HUES6 (cell line): ENCODE measurements at regions not wholly inside any gene's neighbourhood (a gene's known extent, or its start where the extent isn't known, plus 50 kb on each side); places are given as distances from the start of the nearest gene placed in this dataset.

Experiments used
- H3K27ac ChIP-seq: 2 replicates; pipeline ENCODE4 v1.7.0; 2013; ENCODE audit warnings: low read depth, mild to moderate bottlenecking, low read length, inconsistent platforms
- H3K27me3 ChIP-seq: 2 replicates; pipeline ENCODE4 v1.6.1; 2013; ENCODE audit warnings: low read length; ENCODE audit not compliant: control insufficient read depth, insufficient read depth
- H3K36me3 ChIP-seq: 2 replicates; pipeline ENCODE4 v1.6.1; 2013; ENCODE audit warnings: low read length; ENCODE audit not compliant: control insufficient read depth, insufficient read depth
- H3K4me1 ChIP-seq: 2 replicates; pipeline ENCODE4 v1.6.1; 2013; ENCODE audit warnings: low read length; ENCODE audit not compliant: control insufficient read depth, insufficient read depth
- H3K4me3 ChIP-seq: 2 replicates; pipeline ENCODE4 v1.5.1; 2013; ENCODE audit warnings: low read depth, low read length
- H3K9ac ChIP-seq: one replicate; pipeline ENCODE4 v1.6.1; 2013; ENCODE audit warnings: mild to moderate bottlenecking, low read length
- H3K9me3 ChIP-seq: 2 replicates; pipeline ENCODE4 v1.6.1; 2013; ENCODE audit warnings: low read depth, low read length; ENCODE audit not compliant: control insufficient read depth, insufficient read depth

DNA sequence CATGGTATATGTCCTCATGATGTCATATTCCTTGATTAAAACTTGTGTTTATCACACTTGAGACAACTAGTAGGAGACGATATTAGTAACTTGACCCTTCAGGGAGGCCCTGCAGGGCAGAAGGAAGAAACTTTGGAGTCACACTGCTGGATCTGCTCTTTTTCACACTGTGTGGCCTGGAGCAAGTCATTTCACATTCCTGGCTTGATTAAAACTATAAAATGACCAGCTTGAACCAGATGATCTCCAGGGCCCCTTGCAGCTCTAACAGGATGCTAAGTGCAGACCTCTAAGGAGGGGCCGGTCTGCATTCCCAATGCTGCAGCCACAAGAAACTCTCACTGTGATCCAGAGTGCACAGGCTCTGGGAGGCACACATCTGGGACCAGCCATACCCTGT, 146.4 kb upstream of the ZNF366 start:
- H3K27me3 ChIP-seq = no peaks in the 10 kb centered on the region
- H3K4me1 ChIP-seq = peaks cover 22% of the 10 kb centered on the region; the same call in 1 of the 2 replicates

DNA sequence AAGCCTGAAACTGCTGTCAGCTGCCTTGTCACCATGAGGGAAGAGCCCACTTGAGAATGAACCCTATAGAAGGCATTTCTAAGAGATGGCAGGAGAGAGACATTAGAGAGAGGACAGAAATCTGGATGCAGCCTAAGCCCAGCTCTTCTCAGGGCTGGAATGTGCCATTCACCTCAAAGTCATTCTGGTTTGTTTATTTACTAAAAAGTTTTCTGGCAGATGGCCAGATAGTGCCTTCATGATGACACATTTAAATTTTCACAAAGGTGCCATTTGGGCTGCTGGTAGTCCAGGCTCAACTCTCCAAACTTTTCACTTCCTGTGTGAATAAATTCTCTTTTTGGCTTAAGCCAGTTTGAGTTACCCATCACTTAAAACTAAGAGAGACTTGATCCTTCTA, 144.6 kb upstream of the ZNF366 start:
- Histone ChIP-seq H3K4me3 (no peak overlapping the region), H3K9me3 (no peaks in the 10 kb centered on the region), H3K36me3 (no peaks in the 10 kb centered on the region), H3K27ac (no peak overlapping the region), H3K4me1 (peaks cover 26% of the 10 kb centered on the region; the same call in 1 of the 2 replicates), H3K27me3 (no peaks in the 10 kb centered on the region), H3K9ac (no peak overlapping the region)

More for the DNA sequence above, 146.4 kb upstream of the ZNF366 start:
- Histone ChIP-seq H3K4me3 (no peak overlapping the region), H3K9ac (no peak overlapping the region), H3K27ac (no peak overlapping the region), H3K36me3 (no peaks in the 10 kb centered on the region), H3K9me3 (no peaks in the 10 kb centered on the region)

DNA sequence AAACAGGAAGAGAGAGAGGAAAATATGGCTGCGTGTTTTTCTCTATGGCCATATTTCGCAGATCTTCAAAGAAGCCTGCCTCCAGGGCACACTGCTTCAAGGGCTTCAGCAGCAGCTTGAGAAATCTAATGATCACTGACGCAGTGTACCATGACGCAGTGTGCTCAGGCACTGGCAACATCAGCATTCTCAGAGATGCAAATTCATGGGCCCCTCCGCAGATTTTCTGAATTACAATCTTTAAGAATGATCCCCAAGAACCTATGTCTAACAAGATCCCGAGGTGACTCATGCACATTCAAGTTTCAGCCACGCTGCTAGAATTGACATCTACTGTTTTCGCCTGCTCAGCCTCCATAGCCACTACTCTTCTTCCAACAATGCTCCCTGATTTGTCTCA, 143.9 kb upstream of the ZNF366 start:
- Histone ChIP-seq H3K9me3 (no peaks in the 10 kb centered on the region), H3K27me3 (no peaks in the 10 kb centered on the region), H3K9ac (no peak overlapping the region), H3K27ac (no peak overlapping the region), H3K4me3 (no peak overlapping the region), H3K36me3 (no peaks in the 10 kb centered on the region), H3K4me1 (peaks cover 26% of the 10 kb centered on the region; the same call in 1 of the 2 replicates)

DNA sequence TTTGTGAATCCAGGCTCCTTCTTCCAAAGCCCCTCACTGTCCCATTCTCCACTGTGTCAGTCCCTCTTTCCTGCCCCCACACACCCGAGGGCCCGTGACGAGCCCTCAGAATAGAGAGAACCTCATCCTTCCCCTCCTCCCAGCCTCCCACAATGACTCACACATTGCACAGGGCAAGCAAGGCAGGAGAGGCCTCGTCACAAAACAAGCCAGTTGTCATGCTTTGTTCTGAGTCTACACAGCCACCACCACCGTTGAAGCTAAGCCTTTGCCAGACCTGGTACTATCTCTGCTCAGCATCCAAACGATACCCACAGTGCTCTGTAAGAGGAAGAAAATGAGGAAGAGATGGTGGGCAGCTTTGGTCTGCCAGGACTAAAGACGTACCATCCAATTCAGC, 142.2 kb upstream of the ZNF366 start:
- Histone ChIP-seq H3K4me1 (peaks cover 26% of the 10 kb centered on the region; the same call in 1 of the 2 replicates), H3K27ac (no peak overlapping the region), H3K4me3 (no peak overlapping the region), H3K9ac (no peak overlapping the region), H3K36me3 (no peaks in the 10 kb centered on the region), H3K27me3 (no peaks in the 10 kb centered on the region), H3K9me3 (no peaks in the 10 kb centered on the region)

DNA sequence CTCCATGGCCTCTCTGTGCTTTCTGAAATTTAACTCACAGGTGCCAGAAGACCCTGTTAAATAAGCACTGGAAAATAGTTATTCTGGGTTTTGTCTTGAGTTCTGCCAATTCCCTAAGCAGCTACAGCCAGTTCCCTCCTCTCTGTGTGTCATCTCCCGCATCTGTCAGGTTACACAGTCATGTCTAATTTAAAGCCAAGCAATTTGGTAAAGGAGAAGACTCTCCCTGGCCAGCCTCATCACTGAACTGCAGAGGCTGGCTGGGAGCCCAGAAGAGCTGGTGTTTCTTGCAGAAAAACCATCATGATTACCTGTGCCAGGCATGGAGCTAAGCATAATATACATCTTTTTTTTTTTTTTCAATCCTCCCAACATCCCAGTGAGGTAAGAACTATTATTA, 141.3 kb upstream of the ZNF366 start:
- no peaks in the 10 kb centered on the region for H3K36me3 ChIP-seq
- no peak overlapping the region; the same call in 1 of the 2 replicates for H3K27ac ChIP-seq
- no peak overlapping the region for H3K9ac ChIP-seq
- no peaks in the 10 kb centered on the region for H3K27me3 ChIP-seq
- no peaks in the 10 kb centered on the region for H3K9me3 ChIP-seq
- peaks cover 23% of the 10 kb centered on the region; the same call in 1 of the 2 replicates for H3K4me1 ChIP-seq
- H3K4me3 ChIP-seq = no peak overlapping the region

DNA sequence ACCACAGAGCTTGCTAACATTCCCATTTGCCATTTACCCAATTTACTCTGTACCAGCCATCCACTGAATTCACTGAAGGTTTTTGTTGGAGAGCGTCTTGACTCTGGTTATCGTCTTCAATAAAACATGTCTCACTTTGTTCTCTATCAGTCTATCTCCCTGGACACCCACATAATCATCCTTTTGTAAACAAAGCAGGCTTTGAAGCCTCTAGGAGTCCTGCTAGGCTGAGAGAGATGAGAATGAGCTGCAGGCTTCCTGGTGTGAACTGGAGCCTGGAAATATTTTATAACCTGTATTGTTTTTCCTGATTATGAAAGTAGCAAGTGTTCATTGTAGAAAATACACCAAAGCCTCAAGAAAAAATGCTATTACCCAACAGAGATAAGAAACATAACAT, 140.6 kb upstream of the ZNF366 start:
- H3K9me3 ChIP-seq = no peaks in the 10 kb centered on the region
- H3K36me3 ChIP-seq = no peaks in the 10 kb centered on the region
- H3K9ac ChIP-seq = no peak overlapping the region
- H3K27ac ChIP-seq = no peak overlapping the region; the same call in 1 of the 2 replicates
- H3K4me3 ChIP-seq = no peak overlapping the region
- H3K4me1 ChIP-seq = peaks cover 21% of the 10 kb centered on the region; the same call in 1 of the 2 replicates
- H3K27me3 ChIP-seq = no peaks in the 10 kb centered on the region

DNA sequence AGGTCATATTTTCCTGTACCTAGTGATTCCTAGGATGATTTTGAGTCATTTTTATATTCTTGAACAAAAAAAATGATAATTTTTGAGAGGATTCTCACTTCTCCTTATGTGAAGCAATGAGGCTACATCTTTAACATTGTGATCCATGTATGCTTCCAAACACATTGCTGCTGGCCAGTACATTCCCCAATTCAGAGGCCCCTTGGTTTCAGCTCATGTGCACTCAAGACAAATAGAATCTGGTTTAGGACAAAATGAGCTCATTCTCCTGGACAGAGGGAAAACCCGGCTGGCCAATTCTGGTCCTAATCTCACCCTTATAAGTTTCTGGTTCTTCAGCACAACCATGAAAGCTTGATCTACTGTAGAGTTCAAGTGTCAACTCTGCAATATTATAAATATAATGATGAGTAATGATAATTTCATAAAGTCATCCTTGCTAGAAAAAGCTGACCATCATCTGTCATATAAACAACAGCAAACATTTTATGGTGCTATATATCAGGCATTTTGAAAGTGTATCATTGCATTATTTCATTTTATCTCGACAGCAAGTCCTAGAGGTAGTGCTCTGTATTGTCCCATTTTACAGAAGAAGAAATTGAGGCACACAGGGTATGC, 139.1 kb upstream of the ZNF366 start:
- H3K27ac ChIP-seq = no peak overlapping the region
- H3K27me3 ChIP-seq = no peaks in the 10 kb centered on the region
- no peak overlapping the region for H3K4me3 ChIP-seq
- H3K9ac ChIP-seq = no peak overlapping the region
- no peaks in the 10 kb centered on the region for H3K9me3 ChIP-seq
- H3K36me3 ChIP-seq = no peaks in the 10 kb centered on the region
- peaks cover 12% of the 10 kb centered on the region; the same call in 1 of the 2 replicates for H3K4me1 ChIP-seq

DNA sequence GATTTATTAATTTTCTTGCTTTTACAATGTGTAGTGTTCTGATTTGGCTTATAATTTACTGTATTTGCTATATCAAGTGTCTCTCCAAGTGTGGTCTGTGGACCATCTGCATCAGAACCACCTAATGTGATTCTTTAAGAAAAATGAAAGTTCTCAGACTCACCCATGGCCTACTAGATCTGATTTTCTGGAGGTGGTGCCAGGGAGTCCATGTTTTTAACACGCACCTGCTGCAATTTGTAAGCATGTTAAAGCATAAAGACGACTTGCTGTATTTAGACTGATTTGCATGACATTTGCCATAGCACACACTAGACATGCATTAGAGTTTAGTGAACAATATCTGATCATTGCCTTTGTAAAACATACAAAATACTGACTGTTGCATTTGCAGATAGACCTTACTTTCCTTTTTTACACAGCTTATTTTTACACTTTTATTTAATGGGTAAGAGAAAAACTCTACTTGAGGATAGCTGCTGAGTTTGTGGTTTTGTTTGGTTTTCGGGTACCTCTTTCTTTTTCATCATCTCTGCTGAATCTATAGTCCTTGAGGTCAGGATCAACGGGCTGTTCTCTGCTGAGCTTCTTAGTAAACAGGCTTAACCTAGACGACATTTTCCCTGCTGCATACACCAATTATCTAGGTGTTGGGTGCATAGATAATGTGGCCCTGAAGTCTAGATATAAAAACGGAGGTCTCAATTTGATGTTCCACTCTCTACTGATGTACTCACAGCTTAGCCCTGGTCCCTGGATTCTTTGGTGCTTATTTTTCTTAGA, 138.0 kb upstream of the ZNF366 start:
- Histone ChIP-seq H3K4me3 (no peak overlapping the region), H3K27ac (no peak overlapping the region), H3K27me3 (no peaks in the 10 kb centered on the region)

DNA sequence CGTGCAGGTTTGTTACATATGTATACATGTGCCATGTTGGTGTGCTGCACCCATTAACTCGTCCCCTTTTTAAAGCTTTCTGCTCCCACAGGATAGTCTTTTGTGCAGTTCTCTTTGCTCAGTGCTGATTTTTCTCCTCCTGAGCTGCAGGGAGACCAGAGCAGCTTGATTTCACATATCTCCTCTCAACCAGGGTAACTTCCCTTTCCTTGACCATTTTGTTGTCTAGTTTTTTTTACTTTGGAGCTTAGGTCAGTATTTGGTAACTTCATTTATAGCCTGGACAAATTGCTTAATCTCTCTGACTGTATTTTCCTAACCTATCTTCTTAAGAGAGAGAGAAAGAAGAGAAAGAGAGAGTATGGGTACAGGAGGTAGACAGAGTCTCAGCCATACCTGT, 137.1 kb upstream of the ZNF366 start:
- H3K9ac ChIP-seq = no peak overlapping the region
- H3K9me3 ChIP-seq = no peaks in the 10 kb centered on the region
- no peak overlapping the region for H3K4me3 ChIP-seq

More for the DNA sequence above, 138.0 kb upstream of the ZNF366 start:
- H3K9me3 ChIP-seq = no peaks in the 10 kb centered on the region
- no peak overlapping the region for H3K9ac ChIP-seq
- H3K36me3 ChIP-seq = no peaks in the 10 kb centered on the region
- H3K4me1 ChIP-seq = peaks cover 10% of the 10 kb centered on the region; the same call in 1 of the 2 replicates

DNA sequence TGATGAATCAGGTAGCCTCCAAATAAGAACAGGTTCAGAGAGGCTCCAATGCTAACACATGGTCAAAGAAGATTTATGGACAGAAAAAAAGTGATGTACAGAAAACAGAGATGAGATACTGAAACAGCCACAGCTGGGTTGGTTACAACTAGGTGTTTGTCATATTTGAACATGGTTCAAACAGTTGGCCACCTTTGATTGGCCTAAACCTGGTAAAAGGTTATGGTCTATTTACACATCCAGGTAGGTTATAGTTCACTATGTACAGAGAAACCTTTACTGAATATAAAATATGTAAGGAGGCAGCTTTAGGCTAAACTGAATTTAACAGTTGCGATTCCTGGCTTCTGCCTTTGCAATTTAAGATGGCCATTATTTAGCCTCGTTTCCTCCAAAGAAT, 134.0 kb upstream of the ZNF366 start:
- Histone ChIP-seq H3K9me3 (no peaks in the 10 kb centered on the region), H3K4me1 (no peaks in the 10 kb centered on the region), H3K27me3 (no peaks in the 10 kb centered on the region), H3K36me3 (no peaks in the 10 kb centered on the region), H3K9ac (no peak overlapping the region), H3K4me3 (no peak overlapping the region), H3K27ac (no peak overlapping the region)

More for the DNA sequence above, 137.1 kb upstream of the ZNF366 start:
- H3K4me1 ChIP-seq = peaks cover 5% of the 10 kb centered on the region; the same call in 1 of the 2 replicates
- H3K27me3 ChIP-seq = no peaks in the 10 kb centered on the region
- no peak overlapping the region for H3K27ac ChIP-seq
- H3K36me3 ChIP-seq = no peaks in the 10 kb centered on the region

DNA sequence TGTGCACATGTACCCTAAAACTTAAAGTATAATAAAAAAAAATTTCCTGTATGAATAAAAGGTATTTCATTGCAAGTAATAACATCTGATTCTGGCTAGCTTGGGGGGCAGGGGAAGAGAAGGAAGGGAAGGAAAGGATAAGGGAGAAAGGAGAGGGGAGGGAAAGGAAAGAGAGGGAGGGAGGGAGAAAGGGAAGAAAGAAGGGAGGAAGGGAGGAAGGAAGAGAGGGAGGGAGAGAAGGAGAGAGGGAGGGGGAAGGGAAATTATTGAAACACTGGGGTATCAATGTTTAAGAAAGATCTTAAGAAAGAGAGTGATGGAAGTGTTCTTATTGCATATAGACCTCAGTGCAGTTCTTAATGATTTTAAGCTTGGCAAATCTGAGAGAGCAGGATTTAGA, 129.8 kb upstream of the ZNF366 start:
- H3K9ac ChIP-seq = no peak overlapping the region
- H3K4me1 ChIP-seq = peaks cover 23% of the 10 kb centered on the region
- H3K27me3 ChIP-seq = no peaks in the 10 kb centered on the region
- H3K36me3 ChIP-seq = no peaks in the 10 kb centered on the region
- H3K27ac ChIP-seq = no peak overlapping the region
- H3K9me3 ChIP-seq = no peaks in the 10 kb centered on the region
- H3K4me3 ChIP-seq = no peak overlapping the region
